Activated CD8-positive, alpha-beta memory T cell treated with anti-CD3 and anti-CD28 coated beads, Interleukin-2, amount 50 U/mL, for 24 hours (primary cell): ENCODE measurements at regions not wholly inside any gene's neighbourhood (a gene's known extent, or its start where the extent isn't known, plus 50 kb on each side); places are given as distances from the start of the nearest gene placed in this dataset.
"Not testable (repeated sequence)": the region's sequence is repeated elsewhere in the genome, so short reads cannot be mapped to it uniquely, and the experiment has no call there.

ENCODE experiments used
- DNase-seq: peaks from one replicate; pipeline ENCODE4 v3.0.0-alpha.2; 2020; ENCODE audit errors: extremely low read depth

DNA sequence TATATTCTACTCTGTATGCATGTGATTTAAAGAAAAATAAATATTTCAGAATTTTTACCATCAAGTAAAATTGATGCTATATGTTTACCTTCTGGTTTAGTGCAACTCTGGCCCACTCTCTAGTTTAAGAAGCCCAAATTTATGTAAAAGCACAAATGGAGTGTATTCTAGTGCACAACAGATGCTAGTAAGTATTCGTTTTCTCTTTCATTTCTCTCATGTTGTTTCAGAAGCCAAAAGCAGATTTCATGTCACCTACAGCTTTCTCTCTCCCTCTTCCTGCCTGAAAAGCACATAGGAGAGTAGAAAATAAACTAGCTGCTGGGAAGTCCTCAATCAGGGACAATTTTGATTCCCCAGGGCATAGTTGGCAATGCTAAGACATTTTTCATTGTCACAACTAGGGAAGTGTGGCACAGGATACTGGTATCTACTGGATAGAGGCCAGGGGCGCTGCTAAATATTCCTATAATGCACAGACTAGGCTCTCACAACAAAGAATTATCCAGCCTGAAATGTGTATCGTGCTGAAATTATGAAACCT, 147.4 kb upstream of the ARHGEF26 start:
- DNase-seq = no peak

GRCh38 chr3:153974614-153975013, 146.6 kb upstream of the ARHGEF26 start:
- DNase-seq = no peak

DNA sequence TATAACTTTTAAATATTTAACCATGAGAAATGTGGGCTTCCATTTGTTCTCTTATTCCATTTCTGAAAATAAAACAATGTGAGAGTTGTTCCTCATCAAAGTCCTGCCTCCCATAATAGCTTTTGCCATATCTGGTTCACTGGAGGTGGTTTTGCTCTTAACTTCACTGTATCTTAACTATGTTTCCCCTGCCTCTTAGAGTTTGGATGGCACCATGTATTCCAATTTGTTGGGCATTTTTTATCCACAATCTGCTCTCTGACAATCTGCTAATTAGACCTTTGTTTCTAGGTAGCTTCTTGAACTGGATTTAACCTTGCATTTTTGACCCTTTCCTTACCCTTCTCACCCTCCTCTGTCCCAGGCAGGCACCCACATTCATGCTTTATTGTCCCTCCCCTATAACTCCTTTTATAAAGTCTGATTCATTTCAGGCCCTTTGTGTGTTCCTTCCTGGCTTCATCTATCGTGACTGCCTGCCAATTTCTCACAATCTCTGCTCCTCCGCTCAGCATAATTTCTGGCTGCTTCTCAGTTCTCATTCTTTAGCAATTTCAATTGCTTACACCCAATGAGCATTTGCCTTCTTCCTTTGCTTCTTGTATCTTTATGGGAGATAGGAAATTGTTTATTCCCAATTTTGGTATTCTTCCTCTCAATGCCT, 144.2 kb upstream of the ARHGEF26 start:
- DNase-seq = no peak

- DNase-seq = no peak
These were observed 143.2 kb upstream of the ARHGEF26 start for GRCh38 chr3:153978006-153978405.

DNA sequence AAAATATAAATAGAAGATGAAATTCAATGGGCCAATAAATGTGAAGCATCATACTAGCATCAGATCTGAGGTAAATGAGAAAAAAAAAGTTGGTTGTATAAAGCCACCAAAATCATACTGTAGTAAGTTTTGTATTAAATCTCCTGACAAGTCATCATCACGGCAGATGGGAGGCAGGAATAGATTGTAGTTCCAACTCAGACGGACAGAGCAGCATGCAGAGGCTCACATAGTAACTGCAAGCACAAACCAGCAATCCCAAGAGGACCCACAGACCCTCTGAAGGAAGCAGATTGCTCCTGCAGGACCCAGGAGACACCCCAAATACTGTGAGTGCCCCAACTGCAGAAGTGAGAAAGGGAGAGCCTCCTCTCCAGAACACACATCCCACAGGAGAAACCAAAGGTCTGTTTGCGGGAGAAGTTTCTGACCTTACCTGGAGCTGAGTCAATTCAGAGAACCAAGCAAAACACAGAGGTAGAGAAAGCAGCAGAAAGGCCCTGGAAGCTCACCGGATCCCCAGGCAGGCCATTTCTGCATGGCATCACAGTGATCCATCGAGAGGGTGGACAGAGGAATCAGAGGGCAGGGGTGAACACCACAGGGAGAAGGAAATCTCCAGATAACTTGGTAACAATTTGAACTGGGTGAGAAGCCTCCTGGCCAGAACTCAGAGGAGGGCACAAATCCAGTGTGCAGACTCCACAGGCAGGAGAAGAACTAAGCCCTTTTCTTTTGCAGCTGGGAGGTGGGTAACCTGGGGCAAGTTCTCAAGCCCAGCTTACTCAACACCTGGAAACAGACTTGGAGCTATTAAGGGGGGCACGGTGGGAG, 141.6 kb upstream of the ARHGEF26 start:
- DNase-seq = no peak

DNA sequence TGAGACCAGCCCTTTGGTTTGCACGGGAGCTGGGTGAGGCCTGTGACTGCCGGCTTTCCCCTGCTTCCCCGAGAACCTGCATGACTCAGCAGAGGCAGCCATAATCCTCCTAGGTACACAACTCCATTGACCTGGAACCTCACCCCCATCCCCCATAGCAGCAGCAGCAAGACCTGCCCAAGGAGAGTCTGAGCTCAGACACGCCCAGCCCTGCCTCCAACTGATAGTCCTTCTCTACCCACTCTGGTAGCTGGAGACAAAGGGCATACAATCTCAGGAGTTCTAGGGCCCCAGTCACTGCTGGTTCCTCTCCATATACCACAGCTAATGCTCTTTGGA, 141.0 kb upstream of the ARHGEF26 start:
- DNase-seq = no peak

- not testable (repeated sequence) for DNase-seq
These were observed 123.8 kb upstream of the ARHGEF26 start for GRCh38 chr3:153997364-153997763.

- no peak for DNase-seq
These were observed 117.5 kb upstream of the ARHGEF26 start for GRCh38 chr3:154003649-154004048.

GRCh38 chr3:154011036-154011435, 110.2 kb upstream of the ARHGEF26 start:
- no peak for DNase-seq

DNA sequence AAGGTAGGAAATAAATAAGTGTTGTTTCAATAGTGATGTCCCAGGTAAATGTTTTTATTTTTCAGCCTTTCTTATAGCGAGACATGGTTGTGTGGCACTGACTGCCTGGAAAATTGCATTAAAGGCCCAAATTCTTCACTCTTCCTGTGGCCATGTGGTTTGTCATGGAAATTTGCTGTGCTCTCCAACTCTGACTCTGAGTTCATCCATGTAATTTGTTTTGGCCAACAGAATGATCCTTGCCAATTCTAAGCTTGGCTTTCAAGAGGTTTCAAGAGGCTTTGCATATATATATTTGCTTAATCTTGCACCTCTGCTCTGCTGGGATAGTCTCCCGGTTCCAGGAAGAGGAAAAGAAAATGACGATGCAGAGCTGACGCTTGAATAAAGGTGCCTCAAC, 107.5 kb upstream of the ARHGEF26 start:
- DNase-seq = no peak

DNA sequence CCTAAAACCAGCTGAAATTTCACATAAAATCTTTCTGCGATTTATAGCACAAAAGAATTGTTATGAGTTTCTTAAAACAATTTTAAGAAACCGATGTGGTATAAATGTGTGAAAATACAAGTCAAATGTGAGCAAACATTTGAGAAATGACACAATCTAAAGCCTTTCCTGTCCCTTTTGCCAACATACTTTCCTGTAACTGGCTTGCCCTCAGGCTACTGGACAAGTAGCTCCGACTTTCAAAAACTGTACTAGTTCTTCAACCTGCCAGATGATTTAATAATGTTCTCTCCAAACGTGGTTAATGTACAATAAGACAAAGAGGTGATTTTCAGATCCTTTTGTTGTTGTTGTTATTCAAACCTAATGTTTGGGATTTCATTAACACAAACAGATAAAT, 105.9 kb upstream of the ARHGEF26 start:
- no peak for DNase-seq

GRCh38 chr3:154018100-154018696, 103.0 kb upstream of the ARHGEF26 start:
- DNase-seq = no peak

DNA sequence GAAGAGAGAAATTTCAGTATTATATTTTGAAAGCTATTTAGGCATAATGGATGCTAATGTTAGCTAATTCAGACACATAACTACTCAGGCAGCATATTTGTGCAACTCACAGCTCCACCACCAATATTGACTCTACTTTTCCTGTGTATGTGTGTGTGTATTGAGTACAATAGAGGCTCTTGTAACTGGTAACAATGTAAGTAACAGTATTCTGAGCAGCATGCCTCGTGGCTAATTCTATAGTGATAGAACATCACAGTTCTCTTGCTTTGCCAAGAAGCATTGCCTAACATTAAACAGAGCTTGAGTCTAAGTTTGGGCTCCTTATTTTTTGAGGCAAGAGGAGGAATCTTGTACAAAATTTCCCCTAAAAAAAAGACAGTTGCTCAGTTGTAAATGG, 98.6 kb upstream of the ARHGEF26 start:
- no peak for DNase-seq

- DNase-seq = no peak
These were observed 98.0 kb upstream of the ARHGEF26 start for GRCh38 chr3:154023148-154023547.

DNA sequence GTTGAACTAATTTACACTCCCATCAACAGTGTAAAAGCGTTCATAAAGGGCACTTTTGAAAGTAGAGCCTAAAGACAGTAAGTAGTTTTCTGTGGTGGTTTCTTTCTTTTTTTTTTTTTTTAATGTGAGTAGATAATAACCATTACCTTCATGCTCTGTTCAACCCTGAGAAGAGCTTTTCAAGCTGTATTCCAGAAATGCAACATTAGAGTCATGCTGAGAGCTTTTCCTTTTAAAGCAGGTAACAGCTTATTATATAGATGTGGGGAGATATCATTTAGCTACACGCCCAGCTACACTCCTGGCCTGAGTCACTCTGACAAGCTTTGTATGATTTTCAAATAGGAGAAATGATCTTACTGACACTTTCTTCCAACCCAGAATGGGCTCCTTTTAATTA, 96.2 kb upstream of the ARHGEF26 start:
- no peak for DNase-seq

GRCh38 chr3:154029926-154030325, 91.3 kb upstream of the ARHGEF26 start:
- DNase-seq = no peak

- DNase-seq = no peak
These were observed 86.3 kb upstream of the ARHGEF26 start for GRCh38 chr3:154034797-154035330.

DNA sequence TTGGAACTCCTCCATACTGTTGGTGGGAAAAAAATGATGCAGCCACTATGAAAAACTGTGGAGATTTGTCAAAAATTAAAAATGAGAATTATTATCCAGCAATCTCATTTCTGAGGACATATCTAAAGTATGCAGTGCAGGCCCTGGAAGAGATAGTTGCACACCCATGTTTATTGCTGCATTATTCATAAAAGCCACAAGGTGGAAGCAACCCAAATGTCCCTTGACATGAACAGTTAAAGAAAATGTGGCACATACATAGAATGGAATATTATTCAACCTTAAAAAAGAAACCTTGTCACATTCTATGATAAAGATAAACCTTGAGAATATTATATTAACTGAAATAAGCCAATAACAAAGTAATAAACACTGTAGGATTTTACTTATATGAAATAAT, 80.9 kb upstream of the ARHGEF26 start:
- DNase-seq = no peak

DNA sequence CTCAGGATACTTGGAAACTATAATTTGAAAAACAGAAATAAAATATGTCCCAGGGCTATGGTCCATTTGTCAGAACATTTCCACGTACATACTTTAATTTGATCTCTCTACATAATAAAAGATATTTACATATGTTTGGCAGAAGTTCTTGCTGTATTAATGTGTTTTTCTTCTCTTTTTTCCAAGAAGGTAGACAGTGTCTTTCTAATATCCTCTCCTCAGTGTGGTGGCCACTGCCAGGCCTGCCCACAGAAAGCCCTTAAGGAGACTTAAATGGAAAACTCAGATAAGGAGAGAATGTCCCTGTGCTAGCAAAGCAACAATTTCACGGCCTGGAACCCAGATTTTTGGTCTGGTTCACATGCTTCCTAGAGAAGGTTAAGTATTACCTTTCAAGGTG, 76.5 kb upstream of the ARHGEF26 start:
- no peak for DNase-seq

DNA sequence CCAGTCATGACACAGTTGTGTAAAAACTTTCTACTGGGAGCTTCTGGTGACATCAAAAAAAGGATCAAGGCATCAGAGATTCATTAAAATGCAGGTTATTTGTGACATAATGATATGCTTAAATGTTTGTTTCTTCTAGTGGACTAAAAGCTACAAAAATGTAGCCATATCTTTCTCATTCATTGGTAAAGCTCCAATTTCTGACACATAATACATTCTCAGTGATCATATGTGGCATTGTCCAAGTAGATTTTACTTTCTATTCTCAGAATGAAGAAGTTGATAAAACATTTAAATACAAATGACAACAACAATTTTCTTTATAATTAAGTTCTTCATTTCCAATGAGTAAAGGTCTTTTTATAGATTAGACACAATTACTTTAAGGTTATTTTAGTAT, 71.0 kb upstream of the ARHGEF26 start:
- DNase-seq = no peak

GRCh38 chr3:154050766-154051165, 70.4 kb upstream of the ARHGEF26 start:
- DNase-seq = no peak

GRCh38 chr3:154059833-154060232, 61.4 kb upstream of the ARHGEF26 start:
- DNase-seq = no peak
